ENCODE measurements at regions not wholly inside any gene's neighbourhood (a gene's known extent, or its start where the extent isn't known, plus 50 kb on each side); places are given as distances from the start of the nearest gene placed in this dataset.

- TF ChIP-seq, protein P1, sequence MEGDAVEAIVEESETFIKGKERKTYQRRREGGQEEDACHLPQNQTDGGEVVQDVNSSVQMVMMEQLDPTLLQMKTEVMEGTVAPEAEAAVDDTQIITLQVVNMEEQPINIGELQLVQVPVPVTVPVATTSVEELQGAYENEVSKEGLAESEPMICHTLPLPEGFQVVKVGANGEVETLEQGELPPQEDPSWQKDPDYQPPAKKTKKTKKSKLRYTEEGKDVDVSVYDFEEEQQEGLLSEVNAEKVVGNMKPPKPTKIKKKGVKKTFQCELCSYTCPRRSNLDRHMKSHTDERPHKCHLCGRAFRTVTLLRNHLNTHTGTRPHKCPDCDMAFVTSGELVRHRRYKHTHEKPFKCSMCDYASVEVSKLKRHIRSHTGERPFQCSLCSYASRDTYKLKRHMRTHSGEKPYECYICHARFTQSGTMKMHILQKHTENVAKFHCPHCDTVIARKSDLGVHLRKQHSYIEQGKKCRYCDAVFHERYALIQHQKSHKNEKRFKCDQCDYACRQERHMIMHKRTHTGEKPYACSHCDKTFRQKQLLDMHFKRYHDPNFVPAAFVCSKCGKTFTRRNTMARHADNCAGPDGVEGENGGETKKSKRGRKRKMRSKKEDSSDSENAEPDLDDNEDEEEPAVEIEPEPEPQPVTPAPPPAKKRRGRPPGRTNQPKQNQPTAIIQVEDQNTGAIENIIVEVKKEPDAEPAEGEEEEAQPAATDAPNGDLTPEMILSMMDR (IDR thresholded peaks at IDR 0.05; ENCODE audit: unreplicated experiment), result no peak
- Mint-ChIP-seq H3K9me3 (ENCODE audit: unreplicated experiment) (no peaks in the 10 kb centered on the region), H3K27ac (ENCODE audit: unreplicated experiment) (no peak overlapping the region), H3K27me3 (ENCODE audit: unreplicated experiment) (no peaks in the 10 kb centered on the region), H3K36me3 (ENCODE audit: low read depth, unreplicated experiment) (no peaks in the 10 kb centered on the region), H3K4me3 (ENCODE audit: unreplicated experiment) (no peak overlapping the region), H3K4me1 (ENCODE audit: unreplicated experiment) (peaks cover 2% of the 10 kb centered on the region)
- no peak for DNase-seq (ENCODE audit: low spot score)
Observed at GRCh38 chr21:17388226-17388625, 124.6 kb upstream of the CXADR start.

DNA sequence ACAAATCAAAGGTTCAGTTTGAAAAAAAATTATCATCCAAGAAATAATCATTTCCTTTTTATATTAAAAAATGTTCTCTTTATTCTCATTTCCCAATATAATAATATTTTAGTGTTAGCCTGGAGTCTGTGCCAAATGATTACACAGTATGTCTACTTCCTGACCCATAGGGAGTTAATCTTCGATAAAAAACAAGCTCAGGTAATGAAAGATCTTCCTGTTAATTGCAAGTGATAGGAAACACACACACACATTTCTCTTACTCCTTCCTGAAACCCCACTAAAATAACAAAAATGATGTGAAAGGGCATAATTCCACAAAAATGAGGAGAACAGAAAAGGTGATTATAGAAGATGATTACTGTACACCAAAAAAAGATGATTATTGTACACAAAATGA is 123.5 kb upstream of the CXADR start:
- no peaks in the 10 kb centered on the region for H3K9me3 Mint-ChIP-seq (ENCODE audit: unreplicated experiment)
- DNase-seq (ENCODE audit: low spot score), result no peak
- no peak overlapping the region for H3K4me3 Mint-ChIP-seq (ENCODE audit: unreplicated experiment)
- H3K36me3 Mint-ChIP-seq (ENCODE audit: low read depth, unreplicated experiment), result no peaks in the 10 kb centered on the region
- peaks cover 5% of the 10 kb centered on the region for H3K4me1 Mint-ChIP-seq (ENCODE audit: unreplicated experiment)
- TF ChIP-seq, protein P1 (IDR thresholded peaks at IDR 0.05; ENCODE audit: unreplicated experiment), result no peak
- no peak overlapping the region for H3K27ac Mint-ChIP-seq (ENCODE audit: unreplicated experiment)
- H3K27me3 Mint-ChIP-seq (ENCODE audit: unreplicated experiment), result no peaks in the 10 kb centered on the region

- H3K4me1 Mint-ChIP-seq (ENCODE audit: unreplicated experiment), result peaks cover 5% of the 10 kb centered on the region
- TF ChIP-seq, protein P1 (IDR thresholded peaks at IDR 0.05; ENCODE audit: unreplicated experiment), result no peak
- H3K36me3 Mint-ChIP-seq (ENCODE audit: low read depth, unreplicated experiment), result no peaks in the 10 kb centered on the region
- H3K27me3 Mint-ChIP-seq (ENCODE audit: unreplicated experiment), result no peaks in the 10 kb centered on the region
- H3K4me3 Mint-ChIP-seq (ENCODE audit: unreplicated experiment), result no peak overlapping the region
- no peak for DNase-seq (ENCODE audit: low spot score)
- H3K27ac Mint-ChIP-seq (ENCODE audit: unreplicated experiment), result no peak overlapping the region
- H3K9me3 Mint-ChIP-seq (ENCODE audit: unreplicated experiment), result no peaks in the 10 kb centered on the region
Observed at GRCh38 chr21:17390569-17390968, 122.3 kb upstream of the CXADR start.

DNA sequence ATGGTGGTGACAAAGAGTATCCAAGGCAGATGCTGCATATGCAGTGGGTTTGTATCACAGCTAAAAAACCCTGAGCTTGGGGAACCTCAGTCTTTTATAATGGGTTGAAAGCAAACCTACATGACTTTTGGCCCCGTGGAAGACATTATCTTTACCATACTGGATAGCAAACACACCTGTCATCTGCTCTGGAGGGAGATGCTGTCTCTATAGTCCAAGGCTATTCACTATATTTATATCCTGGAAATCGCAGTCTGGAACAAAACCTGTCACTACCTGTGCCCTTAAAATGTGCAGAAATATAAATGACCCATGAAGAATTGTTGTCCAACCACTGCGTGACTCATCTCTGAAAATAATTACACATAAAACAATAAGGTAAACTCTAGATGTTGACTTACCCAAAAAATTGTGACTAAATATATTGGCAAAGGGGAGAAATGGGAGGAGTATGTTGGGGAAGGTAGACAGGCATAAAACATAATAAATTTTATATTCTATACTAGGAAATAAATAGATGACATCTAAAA is 121.0 kb upstream of the CXADR start:
- Mint-ChIP-seq H3K27me3 (ENCODE audit: unreplicated experiment) (peaks cover 1% of the 10 kb centered on the region), H3K4me3 (ENCODE audit: unreplicated experiment) (no peak overlapping the region), H3K9me3 (ENCODE audit: unreplicated experiment) (no peaks in the 10 kb centered on the region), H3K27ac (ENCODE audit: unreplicated experiment) (no peak overlapping the region), H3K36me3 (ENCODE audit: low read depth, unreplicated experiment) (no peaks in the 10 kb centered on the region), H3K4me1 (ENCODE audit: unreplicated experiment) (peaks cover 5% of the 10 kb centered on the region)
- TF ChIP-seq, protein P1 (IDR thresholded peaks at IDR 0.05; ENCODE audit: unreplicated experiment), result no peak
- no peak for DNase-seq (ENCODE audit: low spot score)

- Mint-ChIP-seq H3K9me3 (ENCODE audit: unreplicated experiment) (no peaks in the 10 kb centered on the region), H3K36me3 (ENCODE audit: low read depth, unreplicated experiment) (no peaks in the 10 kb centered on the region), H3K4me1 (ENCODE audit: unreplicated experiment) (peaks cover 5% of the 10 kb centered on the region), H3K27me3 (ENCODE audit: unreplicated experiment) (peaks cover 1% of the 10 kb centered on the region), H3K4me3 (ENCODE audit: unreplicated experiment) (no peak overlapping the region), H3K27ac (ENCODE audit: unreplicated experiment) (no peak overlapping the region)
- no peak for DNase-seq (ENCODE audit: low spot score)
- TF ChIP-seq, protein P1 (IDR thresholded peaks at IDR 0.05; ENCODE audit: unreplicated experiment), result no peak
Observed at GRCh38 chr21:17393413-17393812, 119.4 kb upstream of the CXADR start.
